ENCODE measurements at regions not wholly inside any gene's neighbourhood (a gene's known extent, or its start where the extent isn't known, plus 50 kb on each side); places are given as distances from the start of the nearest gene placed in this dataset.

- DNase-seq = no peak
These were observed 517.3 kb downstream of the BRD1 start for GRCh38 chr22:49310354-49310753.

- no peak for DNase-seq
These were observed 519.4 kb downstream of the BRD1 start for GRCh38 chr22:49308300-49308699.

GRCh38 chr22:49307870-49308269 is 519.8 kb downstream of the BRD1 start:
- no peak for DNase-seq

- no peak for DNase-seq
These were observed 520.2 kb downstream of the BRD1 start for GRCh38 chr22:49307481-49307830.

- DNase-seq = no peak
These were observed 520.8 kb downstream of the BRD1 start for GRCh38 chr22:49306632-49307480.

- DNase-seq = no peak
These were observed 521.6 kb downstream of the BRD1 start for GRCh38 chr22:49305966-49306631.

- DNase-seq = peak in 1 of 2 experiments; percentile 0
These were observed 522.3 kb downstream of the BRD1 start for GRCh38 chr22:49305214-49305965.

- DNase-seq = no peak
These were observed 523.8 kb downstream of the BRD1 start for GRCh38 chr22:49303781-49304461.

GRCh38 chr22:49303061-49303735 is 524.5 kb downstream of the BRD1 start:
- DNase-seq = no peak

- DNase-seq = no peak
These were observed 525.1 kb downstream of the BRD1 start for GRCh38 chr22:49302530-49302929.

- no peak for DNase-seq
These were observed 525.6 kb downstream of the BRD1 start for GRCh38 chr22:49302150-49302460.

- DNase-seq = no peak
These were observed 526.1 kb downstream of the BRD1 start for GRCh38 chr22:49301398-49302149.

GRCh38 chr22:49300951-49301397 is 526.7 kb downstream of the BRD1 start:
- no peak for DNase-seq

- DNase-seq = no peak
These were observed 527.4 kb downstream of the BRD1 start for GRCh38 chr22:49300241-49300640.

GRCh38 chr22:49299821-49300231 is 527.8 kb downstream of the BRD1 start:
- DNase-seq = peak in 1 of 2 experiments; percentile 1

GRCh38 chr22:49298834-49299750 is 528.6 kb downstream of the BRD1 start:
- no peak for DNase-seq

- DNase-seq = no peak
These were observed 529.6 kb downstream of the BRD1 start for GRCh38 chr22:49297871-49298721.

GRCh38 chr22:49297286-49297870 is 530.3 kb downstream of the BRD1 start:
- DNase-seq = no peak

- no peak for DNase-seq
These were observed 531.1 kb downstream of the BRD1 start for GRCh38 chr22:49296561-49296960.

Measured in NCI-H187 (cell line).